Neural crest cell (in vitro differentiated cells): ENCODE measurements at regions not wholly inside any gene's neighbourhood (a gene's known extent, or its start where the extent isn't known, plus 50 kb on each side); places are given as distances from the start of the nearest gene placed in this dataset.

Experiments
- DNase-seq: peaks from one replicate; pipeline ENCODE4 v3.0.0; 2021; ENCODE audit warnings: low read depth, mixed read lengths, low spot score
- H3K27ac Mint-ChIP-seq: one replicate; pipeline ENCODE4 v1.8.0; 2021; ENCODE audit warnings: mild to moderate bottlenecking, mixed read lengths; ENCODE audit not compliant: unreplicated experiment
- H3K27me3 Mint-ChIP-seq: 2 replicates; pipeline ENCODE4 v1.8.0; 2021; ENCODE audit warnings: low read depth, mild to moderate bottlenecking, mixed read lengths
- H3K36me3 Mint-ChIP-seq: 2 replicates; pipeline ENCODE4 v1.8.0; 2021; ENCODE audit warnings: low read depth, mild to moderate bottlenecking, mixed read lengths
- H3K4me1 Mint-ChIP-seq: 2 replicates; pipeline ENCODE4 v1.8.0; 2021; ENCODE audit warnings: mixed read lengths
- H3K4me3 Mint-ChIP-seq: one replicate; pipeline ENCODE4 v1.8.0; 2021; ENCODE audit warnings: mild to moderate bottlenecking, mixed read lengths
- H3K9me3 Mint-ChIP-seq: 2 replicates; pipeline ENCODE4 v1.8.0; 2021; ENCODE audit warnings: mixed read lengths
- CTCF ChIP-seq: fragments of 200-600 bp; sonication (generic); conservative IDR thresholded peaks from 2 replicates; pipeline ENCODE4 v1.5.0; 2021; ENCODE audit warnings: antibody characterized with exemption, mild to moderate bottlenecking

- Mint-ChIP-seq H3K36me3 (no peaks in the 10 kb centered on the region), H3K9me3 (peaks cover 2% of the 10 kb centered on the region), H3K4me1 (no peaks in the 10 kb centered on the region), H3K27me3 (no peaks in the 10 kb centered on the region), H3K4me3 (no peak overlapping the region), H3K27ac (no peak overlapping the region)
- TF ChIP-seq CTCF = no peak
- DNase-seq = no peak
Observed at GRCh38 chr1:208559597-208560329, 315.6 kb upstream of the PLXNA2 start.

- no peaks in the 10 kb centered on the region for H3K36me3 Mint-ChIP-seq
- TF ChIP-seq CTCF = no peak
- H3K9me3 Mint-ChIP-seq = peaks cover 2% of the 10 kb centered on the region
- H3K4me3 Mint-ChIP-seq = no peak overlapping the region
- no peaks in the 10 kb centered on the region for H3K4me1 Mint-ChIP-seq
- no peak for DNase-seq
- no peaks in the 10 kb centered on the region for H3K27me3 Mint-ChIP-seq
- H3K27ac Mint-ChIP-seq = no peak overlapping the region
Observed at GRCh38 chr1:208562151-208562960, 318.2 kb upstream of the PLXNA2 start.

GRCh38 chr1:208564466-208564865 is 320.3 kb upstream of the PLXNA2 start:
- no peak overlapping the region for H3K4me3 Mint-ChIP-seq
- TF ChIP-seq CTCF = no peak
- H3K36me3 Mint-ChIP-seq = no peaks in the 10 kb centered on the region
- DNase-seq = no peak
- peaks cover 7% of the 10 kb centered on the region for H3K9me3 Mint-ChIP-seq
- H3K4me1 Mint-ChIP-seq = no peaks in the 10 kb centered on the region
- H3K27me3 Mint-ChIP-seq = peaks cover 6% of the 10 kb centered on the region
- no peak overlapping the region for H3K27ac Mint-ChIP-seq

- TF ChIP-seq CTCF = no peak
- peaks cover 6% of the 10 kb centered on the region for H3K27me3 Mint-ChIP-seq
- no peak overlapping the region for H3K27ac Mint-ChIP-seq
- no peak for DNase-seq
- no peaks in the 10 kb centered on the region for H3K4me1 Mint-ChIP-seq
- no peak overlapping the region for H3K4me3 Mint-ChIP-seq
- H3K36me3 Mint-ChIP-seq = no peaks in the 10 kb centered on the region
- peaks cover 14% of the 10 kb centered on the region for H3K9me3 Mint-ChIP-seq
Observed at GRCh38 chr1:208565756-208566440, 321.7 kb upstream of the PLXNA2 start.

GRCh38 chr1:208569181-208569580 is 325.0 kb upstream of the PLXNA2 start:
- Mint-ChIP-seq H3K4me1 (no peaks in the 10 kb centered on the region), H3K36me3 (no peaks in the 10 kb centered on the region)

More at GRCh38 chr1:208569181-208569580, 325.0 kb upstream of the PLXNA2 start:
- no peak overlapping the region for H3K4me3 Mint-ChIP-seq
- DNase-seq = no peak
- no peak for TF ChIP-seq CTCF
- peaks cover 14% of the 10 kb centered on the region for H3K9me3 Mint-ChIP-seq
- peaks cover 6% of the 10 kb centered on the region for H3K27me3 Mint-ChIP-seq
- H3K27ac Mint-ChIP-seq = peak overlapping the region; percentile 9
